GM19239 (cell line): ENCODE measurements at regions not wholly inside any gene's neighbourhood (a gene's known extent, or its start where the extent isn't known, plus 50 kb on each side); places are given as distances from the start of the nearest gene placed in this dataset.

Experiments used
- DNase-seq: peaks from one replicate; pipeline ENCODE4 v3.0.0; 2011; ENCODE audit warnings: low spot score; ENCODE audit not compliant: insufficient read length
- FAIRE-seq: peaks from 2 replicates; lab custom pipeline; 2011; peaks lifted over from hg19 to GRCh38; lab: Jason Lieb, UNC

DNA sequence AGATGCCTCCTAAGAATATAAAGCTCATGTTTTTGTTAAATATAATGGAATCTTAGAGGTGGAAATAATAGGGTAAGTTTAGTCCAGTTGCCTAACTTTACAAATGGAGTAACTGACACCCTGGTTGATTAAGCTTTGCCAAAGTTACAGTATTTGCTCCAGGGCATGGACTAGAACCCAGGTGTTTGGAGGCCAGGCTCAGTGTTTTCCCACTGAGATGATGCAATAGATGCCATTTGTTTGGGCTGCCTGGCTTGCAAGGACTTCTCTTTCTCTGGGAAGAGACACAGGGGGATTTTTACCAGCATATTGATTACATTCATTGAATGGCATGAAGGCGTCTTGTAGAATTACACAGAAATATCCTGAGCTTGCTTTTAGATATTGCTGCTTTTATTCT is 397.8 kb downstream of the SLC4A3 start:
- no peak for DNase-seq
- no peak for FAIRE-seq

DNA sequence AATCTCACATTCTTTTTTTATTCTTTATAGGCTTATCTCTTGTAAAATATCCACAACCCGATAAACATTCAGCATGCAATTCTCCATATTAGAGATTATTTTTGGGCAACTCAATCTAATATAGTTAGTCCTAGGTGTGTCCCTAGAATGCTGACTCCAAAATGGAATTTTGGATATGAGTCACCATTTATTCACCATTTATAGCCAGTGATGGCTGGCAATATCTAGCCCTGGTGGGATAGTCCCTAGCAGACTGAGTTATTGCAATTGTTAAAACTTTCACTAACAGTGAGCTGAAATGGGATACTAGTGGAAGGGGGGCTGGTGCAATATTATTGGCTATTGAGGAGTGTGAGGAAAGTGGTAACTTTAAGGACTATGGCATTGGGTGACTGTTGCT is 401.6 kb downstream of the SLC4A3 start:
- no peak for FAIRE-seq
- DNase-seq: no peak

DNA sequence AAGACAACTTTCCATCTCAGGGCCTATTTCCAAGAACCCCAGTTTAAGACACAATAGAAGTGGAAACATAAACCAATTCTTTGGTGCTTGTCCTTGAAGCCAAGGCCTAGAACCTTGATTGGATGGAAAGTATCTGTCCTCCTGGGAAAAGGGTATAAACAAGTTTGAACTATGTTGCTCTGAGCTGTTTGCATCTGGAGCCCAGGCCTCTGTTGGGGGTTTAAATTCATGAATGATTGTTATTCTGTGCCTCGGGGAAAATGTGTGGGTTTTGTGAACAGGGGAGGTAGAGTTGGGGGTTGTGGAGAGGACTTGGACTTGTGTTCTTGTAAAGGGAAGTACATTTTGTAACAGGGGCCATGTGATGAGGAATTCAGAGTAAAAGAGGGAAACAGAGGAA is 406.1 kb downstream of the SLC4A3 start:
- no peak for DNase-seq

GRCh38 chr2:220034426-220035130 is 407.1 kb downstream of the SLC4A3 start:
- no peak for FAIRE-seq
- no peak for DNase-seq

More for the DNA sequence above, 406.1 kb downstream of the SLC4A3 start:
- FAIRE-seq: no peak

DNA sequence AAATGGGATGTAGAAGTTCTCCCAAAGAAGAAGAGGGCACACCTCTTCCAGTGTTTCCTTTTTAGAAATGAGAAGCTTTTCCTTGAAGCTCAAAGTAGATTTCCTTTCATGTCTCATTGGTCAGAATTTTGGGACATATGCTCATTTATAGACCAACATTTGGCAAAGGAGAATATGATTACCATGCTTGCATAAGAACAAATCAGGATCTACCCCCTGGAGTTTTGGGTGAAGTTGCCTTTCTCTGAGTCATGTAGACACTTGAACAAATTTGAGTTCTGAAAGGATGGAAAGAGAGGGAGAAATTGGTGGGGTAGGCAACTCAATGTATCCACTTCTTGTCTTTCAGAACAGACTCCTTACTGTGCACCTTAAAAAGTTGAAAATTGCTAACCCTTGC is 409.0 kb downstream of the SLC4A3 start:
- FAIRE-seq (no peak), DNase-seq (no peak)

DNA sequence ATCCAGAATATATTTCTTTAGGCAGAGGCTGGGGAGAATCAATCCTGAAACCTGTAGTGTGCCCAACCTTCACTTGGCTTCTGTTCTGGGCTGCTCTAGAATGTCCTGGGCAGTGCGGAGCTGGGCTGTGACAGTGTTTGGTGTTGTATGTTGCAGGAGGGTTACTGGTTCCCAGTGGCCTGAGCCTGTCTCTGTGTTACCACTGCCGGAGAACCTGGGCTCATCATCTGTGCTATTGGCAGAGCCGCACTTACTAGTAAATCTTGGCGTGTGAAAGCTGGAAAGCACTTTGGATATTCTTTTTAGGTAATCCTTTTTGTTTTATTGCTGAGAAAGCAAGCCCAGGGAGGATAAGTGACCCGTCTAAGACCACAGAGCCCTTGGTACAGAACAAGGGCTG is 412.9 kb downstream of the SLC4A3 start:
- FAIRE-seq (no peak), DNase-seq (no peak)

DNA sequence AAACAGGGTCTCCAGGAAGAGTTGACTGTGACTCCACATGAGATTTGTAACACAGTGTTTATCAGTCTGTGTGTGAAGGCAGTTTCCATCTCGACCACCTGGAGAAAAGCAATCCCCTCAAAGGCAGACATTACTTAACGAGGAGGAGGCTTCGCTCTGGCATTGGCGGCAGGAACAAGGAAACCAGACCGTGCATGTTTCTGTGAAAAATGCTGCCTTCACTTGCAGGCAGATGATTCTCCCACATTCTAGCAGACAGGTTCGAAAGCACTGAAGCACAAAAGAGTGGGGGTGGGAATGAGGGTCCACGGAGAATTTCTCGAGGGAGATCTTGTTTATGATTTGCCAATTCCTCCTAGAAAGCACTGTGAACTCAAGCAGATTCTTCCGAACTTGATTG is 414.0 kb downstream of the SLC4A3 start:
- no peak for DNase-seq
- no peak for FAIRE-seq

GRCh38 chr2:220043155-220043989 is 415.9 kb downstream of the SLC4A3 start:
- FAIRE-seq: no peak
- DNase-seq: no peak

DNA sequence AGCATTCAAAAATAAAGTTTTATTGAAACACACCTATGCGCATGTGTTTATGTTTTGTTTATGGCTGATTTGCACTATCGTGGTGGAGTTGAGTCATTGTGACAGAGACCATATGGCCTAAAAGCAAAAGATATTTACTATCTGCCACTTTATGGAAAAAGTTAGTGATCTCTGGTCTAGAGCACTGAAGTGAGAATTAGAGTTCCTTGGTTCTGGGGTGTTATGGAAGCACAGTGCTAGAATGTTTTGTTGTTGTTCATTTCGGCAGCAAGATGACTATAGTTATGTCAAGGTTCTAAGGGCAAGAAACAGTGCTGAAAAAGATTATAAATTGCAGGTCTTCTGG is 416.5 kb downstream of the SLC4A3 start:
- DNase-seq: no peak
- FAIRE-seq: no peak

GRCh38 chr2:220044383-220044782 is 417.0 kb downstream of the SLC4A3 start:
- FAIRE-seq: no peak
- DNase-seq: no peak

- DNase-seq (no peak), FAIRE-seq (no peak)
Measured at GRCh38 chr2:220046507-220046906, 419.1 kb downstream of the SLC4A3 start.

DNA sequence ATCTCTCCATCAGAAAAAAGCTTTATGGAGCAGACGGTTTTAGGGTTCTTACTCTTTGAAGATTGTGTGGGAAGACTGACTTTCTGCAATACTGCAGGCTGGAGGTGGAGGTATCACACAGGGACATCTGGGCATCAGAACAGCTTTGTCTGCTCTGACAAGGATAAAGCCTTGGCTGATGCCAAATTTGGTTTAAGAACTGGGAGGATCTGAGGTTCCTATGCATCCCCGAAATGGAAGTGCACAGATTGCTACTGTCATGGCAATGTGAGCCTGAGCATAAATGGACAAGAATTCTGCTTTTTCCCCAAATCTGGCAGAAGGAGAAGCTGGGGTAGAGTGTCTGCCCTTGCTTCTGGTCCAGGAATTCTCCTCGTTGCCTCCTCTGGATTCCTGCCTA is 424.3 kb downstream of the SLC4A3 start:
- DNase-seq (no peak), FAIRE-seq (no peak)

DNA sequence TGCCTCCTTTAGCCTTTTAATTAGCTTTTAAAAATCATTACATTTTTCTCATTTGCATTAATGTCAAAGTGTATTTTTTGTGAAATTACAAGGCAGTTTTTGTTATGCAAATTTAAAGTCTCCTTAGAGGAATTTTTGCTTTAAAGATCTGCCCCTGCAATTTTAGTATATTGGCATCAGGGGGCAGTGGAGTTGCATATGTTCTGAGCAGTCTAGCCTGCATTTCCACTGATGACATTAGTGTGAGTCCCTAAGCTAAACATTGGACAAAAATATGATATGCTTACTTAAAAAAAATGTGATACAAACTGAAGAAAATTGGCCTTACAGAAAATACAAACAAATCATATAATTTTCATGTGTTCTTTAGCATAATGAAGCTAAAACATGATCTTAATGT is 426.5 kb downstream of the SLC4A3 start:
- FAIRE-seq (no peak), DNase-seq (no peak)

GRCh38 chr2:220057391-220057790 is 430.0 kb downstream of the SLC4A3 start:
- no peak for DNase-seq
- FAIRE-seq: no peak

DNA sequence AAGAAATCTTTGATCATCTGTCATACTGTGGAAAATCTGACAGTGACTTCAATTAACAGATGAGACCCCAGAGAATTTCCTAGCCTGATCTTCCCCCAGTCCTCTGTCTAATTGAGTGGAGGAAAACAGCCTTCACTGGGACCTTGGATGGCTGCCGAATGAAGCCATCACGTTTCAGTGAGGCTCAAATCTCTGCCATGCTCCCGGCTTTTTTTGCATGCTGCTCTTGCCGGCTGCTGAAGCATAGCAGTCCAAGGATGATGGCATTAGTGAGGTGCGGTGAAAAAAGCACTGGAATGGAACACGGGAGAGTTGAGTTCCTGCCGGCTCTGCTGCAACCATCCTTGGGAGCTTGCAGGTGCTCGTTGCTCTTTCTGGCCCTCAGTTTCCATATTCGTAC is 430.5 kb downstream of the SLC4A3 start:
- FAIRE-seq (no peak), DNase-seq (no peak)

DNA sequence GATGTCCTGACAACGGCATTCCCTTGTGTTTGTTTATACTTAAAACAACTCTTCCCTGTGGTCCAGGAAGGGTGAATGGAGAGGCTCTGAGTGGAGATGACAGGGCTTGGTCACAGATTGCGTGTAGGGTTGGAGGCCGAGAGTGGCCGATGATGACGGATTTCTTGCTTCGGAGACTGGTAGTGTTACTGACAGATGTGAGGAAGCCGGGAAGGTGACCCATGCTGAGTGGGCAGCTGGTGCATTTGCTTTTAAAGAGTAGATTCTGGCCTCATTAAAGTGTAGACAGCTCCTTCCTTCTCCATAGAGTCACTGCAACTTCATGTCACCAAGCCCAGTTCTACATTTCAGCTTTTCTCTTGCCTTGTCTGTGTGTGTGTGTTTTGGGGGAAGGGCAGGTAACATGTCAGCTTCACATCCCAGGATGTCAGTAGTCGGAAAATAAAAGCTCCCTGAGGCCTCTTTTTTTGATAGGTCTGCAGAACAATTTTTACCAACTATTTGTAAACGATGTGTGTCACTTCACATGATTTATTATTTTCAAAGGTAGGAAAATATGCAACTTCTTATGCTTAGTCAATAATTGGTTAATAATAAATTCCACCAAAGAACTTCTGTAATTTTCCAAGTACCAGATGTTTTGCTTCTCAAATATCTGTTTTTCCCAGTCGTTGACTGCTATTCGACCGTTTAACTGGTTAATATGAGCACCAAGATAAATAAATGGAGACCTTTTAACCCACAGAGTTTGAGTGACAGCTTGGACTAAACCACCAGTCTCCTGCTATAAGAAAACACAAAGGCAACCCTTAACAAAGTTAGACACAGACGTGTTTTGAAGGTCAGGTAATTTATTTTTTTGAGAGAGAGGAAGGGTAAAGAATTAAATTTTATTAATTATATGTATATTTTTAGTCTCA is 436.9 kb downstream of the SLC4A3 start:
- FAIRE-seq (no peak), DNase-seq (no peak)

DNA sequence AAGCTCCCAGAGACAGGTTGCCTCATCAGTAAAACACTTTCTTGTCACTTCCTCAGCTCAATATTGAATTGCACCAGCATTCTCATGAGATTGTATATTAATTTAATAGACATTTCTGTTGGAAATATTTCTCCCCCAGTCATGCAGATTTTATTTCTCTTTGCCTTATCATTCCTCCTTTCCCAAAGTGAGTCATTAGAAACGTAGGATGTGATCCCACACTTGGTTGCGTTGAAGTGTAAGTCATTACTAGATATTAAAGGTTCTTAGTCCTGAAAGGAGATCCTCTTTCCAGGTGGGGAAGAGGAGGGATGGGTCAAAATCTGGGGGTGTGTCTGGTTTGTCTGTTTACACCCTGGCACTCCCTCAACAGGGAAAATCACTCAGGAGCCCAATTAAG is 438.2 kb downstream of the SLC4A3 start:
- no peak for FAIRE-seq

DNA sequence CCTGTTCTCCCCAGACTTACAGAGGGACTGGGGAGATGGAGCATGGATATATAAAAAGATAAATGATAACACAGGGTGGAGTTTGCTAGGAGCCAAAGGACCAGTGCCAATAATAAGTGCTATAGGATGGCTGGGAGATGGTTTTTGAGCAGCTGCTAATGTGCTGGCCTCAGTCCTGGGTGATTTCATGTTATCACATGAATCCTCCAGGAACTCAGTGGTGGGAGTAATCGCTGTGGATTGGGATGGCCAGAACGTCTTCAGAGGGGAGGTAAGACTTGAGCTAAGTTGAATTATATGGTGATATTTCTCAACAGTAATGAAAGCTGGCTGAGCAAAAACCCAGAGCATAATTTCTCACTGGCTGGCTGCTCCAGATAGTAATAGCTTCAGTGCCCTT is 441.4 kb downstream of the SLC4A3 start:
- DNase-seq: no peak
- no peak for FAIRE-seq

More for the DNA sequence above, 438.2 kb downstream of the SLC4A3 start:
- no peak for DNase-seq

DNA sequence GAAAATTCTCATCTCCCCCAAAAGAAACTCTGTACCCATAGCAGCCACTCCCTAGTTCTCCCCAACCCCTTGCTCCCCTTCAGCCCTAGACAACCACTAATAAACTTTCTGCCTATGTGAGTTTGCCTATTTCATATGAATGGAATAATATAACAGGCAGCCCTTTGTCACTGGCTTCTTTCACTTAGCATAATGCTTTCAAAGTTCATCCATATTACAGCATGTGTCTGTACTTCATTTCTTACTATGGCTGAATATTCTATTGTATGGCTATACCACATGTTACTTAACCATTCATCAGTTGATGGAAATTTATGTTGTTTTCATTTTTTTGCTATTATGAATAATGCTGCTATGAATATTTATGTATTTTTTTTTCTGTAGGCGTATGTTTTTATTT is 442.9 kb downstream of the SLC4A3 start:
- FAIRE-seq (no peak), DNase-seq (no peak)

DNA sequence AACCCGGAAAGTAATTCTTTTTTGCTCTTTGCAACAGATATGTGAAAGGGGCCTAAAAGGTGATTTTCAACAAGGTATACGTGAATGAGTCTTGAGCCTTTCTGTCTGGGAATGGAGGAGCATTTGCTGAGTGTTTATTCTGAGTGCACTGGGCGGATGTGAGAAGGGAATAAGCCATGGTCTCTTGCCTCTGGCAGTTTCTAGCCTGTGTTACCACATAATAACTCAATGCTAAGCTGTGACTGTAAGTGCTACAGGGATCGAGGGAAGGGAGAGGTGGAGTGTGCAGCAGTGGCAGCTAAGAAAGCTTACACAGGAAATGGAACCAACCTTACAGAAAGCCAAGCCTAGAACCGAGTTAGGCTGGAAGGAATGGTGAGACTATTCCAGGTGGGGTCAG is 444.3 kb downstream of the SLC4A3 start:
- FAIRE-seq: no peak
- no peak for DNase-seq
